Neural cell (in vitro differentiated cells): ENCODE measurements at regions not wholly inside any gene's neighbourhood (a gene's known extent, or its start where the extent isn't known, plus 50 kb on each side); places are given as distances from the start of the nearest gene placed in this dataset.

Experiments
- CTCF ChIP-seq: fragments of 450-650 bp; IDR thresholded peaks from 2 replicates; pipeline ENCODE4 v1.5.1; 2014; ENCODE audit warnings: antibody characterized with exemption, mild to moderate bottlenecking, moderate library complexity; ENCODE audit not compliant: poor library complexity, severe bottlenecking
- POLR2AphosphoS5 ChIP-seq: IDR thresholded peaks from 2 replicates; pipeline ENCODE4 v1.6.1; 2012

GRCh38 chr2:47728551-47728950 is 54.4 kb upstream of the MSH6 start:
- no peak for TF ChIP-seq POLR2AphosphoS5
- TF ChIP-seq CTCF: no peak
